ENCODE measurements at regions not wholly inside any gene's neighbourhood (a gene's known extent, or its start where the extent isn't known, plus 50 kb on each side); places are given as distances from the start of the nearest gene placed in this dataset.

DNA sequence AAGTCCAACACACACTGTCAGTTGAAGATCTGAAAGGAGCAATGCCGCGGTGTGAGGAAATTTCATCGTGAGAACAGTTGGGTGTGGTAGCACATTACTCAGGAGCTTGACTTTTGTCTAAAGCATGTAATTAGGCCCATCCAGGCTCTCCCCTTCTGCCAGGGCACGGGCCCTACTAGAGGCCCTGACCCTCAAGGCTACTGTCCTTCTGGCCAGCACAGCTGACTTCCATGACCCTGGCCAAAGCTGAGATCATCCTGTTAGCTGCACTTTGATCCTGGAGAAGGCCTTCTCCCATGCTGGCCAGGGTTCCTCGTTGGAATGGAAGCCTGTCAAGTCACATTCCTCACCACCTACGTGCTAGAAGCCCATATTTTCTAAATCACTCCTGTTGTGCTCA lies 77.8 kb upstream of the SLC1A3 start:
- no peak for DNase-seq
- intact Hi-C loops (cut with DNase I; ENCODE audit: low total_unique reads), result no loop called here
- Histone ChIP-seq H3K27ac (no peak overlapping the region), H3K4me1 (no peaks in the 10 kb centered on the region), H3K36me3 (ENCODE audit: low read depth, missing control alignments) (no peaks in the 10 kb centered on the region), H3K27me3 (no peaks in the 10 kb centered on the region), H3K9me3 (no peaks in the 10 kb centered on the region), H3K4me3 (no peak overlapping the region)
- WGBS, 2 donors, result 68 to 78% methylated on average over 6 of the region's 6 CpGs
- TF ChIP-seq, protein P1, sequence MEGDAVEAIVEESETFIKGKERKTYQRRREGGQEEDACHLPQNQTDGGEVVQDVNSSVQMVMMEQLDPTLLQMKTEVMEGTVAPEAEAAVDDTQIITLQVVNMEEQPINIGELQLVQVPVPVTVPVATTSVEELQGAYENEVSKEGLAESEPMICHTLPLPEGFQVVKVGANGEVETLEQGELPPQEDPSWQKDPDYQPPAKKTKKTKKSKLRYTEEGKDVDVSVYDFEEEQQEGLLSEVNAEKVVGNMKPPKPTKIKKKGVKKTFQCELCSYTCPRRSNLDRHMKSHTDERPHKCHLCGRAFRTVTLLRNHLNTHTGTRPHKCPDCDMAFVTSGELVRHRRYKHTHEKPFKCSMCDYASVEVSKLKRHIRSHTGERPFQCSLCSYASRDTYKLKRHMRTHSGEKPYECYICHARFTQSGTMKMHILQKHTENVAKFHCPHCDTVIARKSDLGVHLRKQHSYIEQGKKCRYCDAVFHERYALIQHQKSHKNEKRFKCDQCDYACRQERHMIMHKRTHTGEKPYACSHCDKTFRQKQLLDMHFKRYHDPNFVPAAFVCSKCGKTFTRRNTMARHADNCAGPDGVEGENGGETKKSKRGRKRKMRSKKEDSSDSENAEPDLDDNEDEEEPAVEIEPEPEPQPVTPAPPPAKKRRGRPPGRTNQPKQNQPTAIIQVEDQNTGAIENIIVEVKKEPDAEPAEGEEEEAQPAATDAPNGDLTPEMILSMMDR (IDR thresholded peaks at IDR 0.05), result no peak
- no peak for TF ChIP-seq POLR2A (IDR thresholded peaks at IDR 0.05)

DNA sequence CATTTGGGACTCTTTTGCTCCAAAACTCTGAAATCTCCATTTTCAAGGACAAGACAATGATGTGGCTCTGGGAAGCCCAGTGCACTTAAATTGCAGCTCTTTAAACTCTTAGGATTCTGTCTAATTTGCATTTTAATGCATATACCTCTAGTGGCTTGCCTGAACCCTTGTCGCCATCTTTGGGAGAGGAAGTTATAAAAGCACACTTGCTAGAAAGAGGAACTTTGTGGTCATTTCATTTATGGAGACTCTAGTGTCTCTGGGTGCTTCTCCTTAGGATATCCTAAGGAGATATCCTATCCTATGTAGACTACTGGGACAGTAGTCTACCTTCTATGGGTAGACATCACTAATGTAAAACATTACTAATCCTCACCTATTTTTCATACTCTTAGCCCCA lies 77.3 kb upstream of the SLC1A3 start:
- no peak for DNase-seq
- no peaks in the 10 kb centered on the region for H3K4me1 ChIP-seq
- no peaks in the 10 kb centered on the region for H3K27me3 ChIP-seq
- no peak overlapping the region for H3K4me3 ChIP-seq
- WGBS, 2 donors, result 79 to 86% methylated on average over 1 of the region's 1 CpG
- no peaks in the 10 kb centered on the region for H3K36me3 ChIP-seq (ENCODE audit: low read depth, missing control alignments)
- TF ChIP-seq, protein P1 (IDR thresholded peaks at IDR 0.05), result no peak
- no peak for TF ChIP-seq POLR2A (IDR thresholded peaks at IDR 0.05)
- no peaks in the 10 kb centered on the region for H3K9me3 ChIP-seq
- intact Hi-C loops (cut with DNase I; ENCODE audit: low total_unique reads), result no loop called here
- no peak overlapping the region for H3K27ac ChIP-seq

DNA sequence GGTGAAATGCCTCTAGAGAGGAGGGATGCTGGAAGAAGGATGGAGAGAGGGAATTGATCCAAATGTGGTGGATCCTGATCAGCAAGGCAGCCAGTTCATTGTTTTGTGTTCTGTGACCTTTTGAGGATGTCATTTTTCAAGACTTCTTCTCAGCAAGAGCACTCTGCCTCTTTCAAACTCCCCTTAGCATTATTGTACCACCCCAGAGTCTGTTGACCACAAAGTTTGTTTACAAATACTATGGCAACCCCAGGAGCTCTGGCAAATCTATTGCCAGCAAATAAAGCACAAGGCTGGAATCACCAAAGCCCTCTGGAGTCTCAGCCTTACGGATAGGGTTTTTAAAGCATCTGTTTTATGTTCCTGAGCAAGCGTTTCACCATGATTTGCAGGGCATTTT lies 76.2 kb upstream of the SLC1A3 start:
- no peaks in the 10 kb centered on the region for H3K9me3 ChIP-seq
- intact Hi-C loops (cut with DNase I; ENCODE audit: low total_unique reads), result no loop called here
- H3K27ac ChIP-seq, result no peak overlapping the region
- no peak for DNase-seq
- H3K36me3 ChIP-seq (ENCODE audit: low read depth, missing control alignments), result no peaks in the 10 kb centered on the region
- H3K27me3 ChIP-seq, result no peaks in the 10 kb centered on the region
- 48 to 57% methylated on average over 2 of the region's 2 CpGs for WGBS, 2 donors
- no peak overlapping the region for H3K4me3 ChIP-seq
- H3K4me1 ChIP-seq, result no peaks in the 10 kb centered on the region
- no peak for TF ChIP-seq POLR2A (IDR thresholded peaks at IDR 0.05)
- TF ChIP-seq, protein P1 (IDR thresholded peaks at IDR 0.05), result no peak

DNA sequence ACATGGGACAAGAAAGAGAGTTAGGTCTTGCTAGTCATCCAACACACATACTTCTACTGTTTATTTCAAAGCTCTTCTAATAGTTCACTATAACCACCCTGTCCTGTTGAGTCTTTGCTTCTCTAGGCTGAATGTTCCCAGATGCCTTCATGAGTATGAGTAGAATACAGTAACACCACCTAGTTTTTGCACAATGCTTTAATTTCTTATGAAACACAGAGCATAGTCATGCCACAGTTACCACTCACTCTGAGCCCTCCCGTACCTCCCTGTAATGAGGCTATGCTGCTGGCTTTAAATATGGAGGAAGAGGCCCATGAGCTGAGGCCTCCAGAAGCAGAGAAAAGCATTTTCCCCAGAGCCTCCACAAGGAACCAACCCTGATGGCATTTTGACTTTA lies 75.0 kb upstream of the SLC1A3 start:
- intact Hi-C loops (cut with DNase I; ENCODE audit: low total_unique reads), result no loop called here
- DNase-seq, result no peak
- no peaks in the 10 kb centered on the region for H3K27me3 ChIP-seq
- H3K9me3 ChIP-seq, result no peaks in the 10 kb centered on the region
- WGBS, 2 donors, result 86 to 100% methylated on average over 1 of the region's 1 CpG
- H3K27ac ChIP-seq, result no peak overlapping the region
- H3K4me3 ChIP-seq, result no peak overlapping the region
- no peaks in the 10 kb centered on the region for H3K4me1 ChIP-seq
- no peaks in the 10 kb centered on the region for H3K36me3 ChIP-seq (ENCODE audit: low read depth, missing control alignments)
- TF ChIP-seq POLR2A (IDR thresholded peaks at IDR 0.05), result no peak
- TF ChIP-seq, protein P1 (IDR thresholded peaks at IDR 0.05), result no peak

DNA sequence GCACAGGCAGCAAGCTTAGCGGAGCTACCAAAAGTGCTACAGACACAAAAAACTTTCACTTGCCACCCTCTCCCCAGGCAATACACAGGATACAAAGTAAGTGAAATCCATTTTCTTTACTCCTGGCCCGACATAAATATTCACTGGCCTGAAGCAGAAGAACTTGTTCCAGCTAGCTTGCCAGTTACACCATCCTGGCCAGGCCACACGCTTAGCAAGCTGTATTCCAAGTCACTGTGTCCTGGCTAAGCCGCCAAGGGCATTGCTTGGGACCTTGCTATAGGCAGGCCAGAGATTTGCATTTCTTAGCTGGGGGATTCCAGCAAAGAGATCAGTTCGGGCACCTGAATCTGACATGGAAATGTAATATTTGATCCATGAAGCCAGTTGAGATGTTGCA lies 71.0 kb upstream of the SLC1A3 start:
- no peaks in the 10 kb centered on the region for H3K27me3 ChIP-seq
- H3K9me3 ChIP-seq, result no peaks in the 10 kb centered on the region
- H3K4me1 ChIP-seq, result no peaks in the 10 kb centered on the region
- DNase-seq, result no peak
- intact Hi-C loops (cut with DNase I; ENCODE audit: low total_unique reads), result no loop called here
- WGBS, 2 donors, result 68 to 83% methylated on average over 5 of the region's 5 CpGs
- H3K27ac ChIP-seq, result no peak overlapping the region
- H3K36me3 ChIP-seq (ENCODE audit: low read depth, missing control alignments), result no peaks in the 10 kb centered on the region
- no peak overlapping the region for H3K4me3 ChIP-seq
- TF ChIP-seq, protein P1 (IDR thresholded peaks at IDR 0.05), result no peak
- no peak for TF ChIP-seq POLR2A (IDR thresholded peaks at IDR 0.05)

Measured in testis (tissue), 2 donors.